HG03139 (cell line): ENCODE measurements at regions not wholly inside any gene's neighbourhood (a gene's known extent, or its start where the extent isn't known, plus 50 kb on each side); places are given as distances from the start of the nearest gene placed in this dataset.

ENCODE experiments used
- ATAC-seq: cut with Tn5 transposase; IDR thresholded peaks from one replicate; pipeline ENCODE4 v1.9.1; 2021; ENCODE audit not compliant: unreplicated experiment

DNA sequence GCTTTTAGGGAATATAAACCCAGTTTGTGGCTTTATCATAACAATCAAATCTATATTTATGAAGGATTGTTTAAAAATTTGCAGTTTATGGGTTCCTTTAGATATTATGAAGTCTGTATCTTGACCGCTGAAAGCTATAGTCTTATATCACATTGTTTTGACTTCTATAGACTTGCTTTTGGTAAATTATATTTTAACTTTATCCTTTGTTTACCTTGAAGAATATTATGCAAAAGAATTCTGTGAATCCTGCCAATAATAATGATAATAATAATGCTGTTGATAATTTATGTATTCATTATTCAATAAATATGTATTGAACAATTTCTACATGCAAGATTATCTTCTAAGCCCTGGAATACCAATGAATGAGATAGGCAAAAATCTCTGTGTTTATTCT lies 101.9 kb upstream of the MTPN start:
- no peak for ATAC-seq

DNA sequence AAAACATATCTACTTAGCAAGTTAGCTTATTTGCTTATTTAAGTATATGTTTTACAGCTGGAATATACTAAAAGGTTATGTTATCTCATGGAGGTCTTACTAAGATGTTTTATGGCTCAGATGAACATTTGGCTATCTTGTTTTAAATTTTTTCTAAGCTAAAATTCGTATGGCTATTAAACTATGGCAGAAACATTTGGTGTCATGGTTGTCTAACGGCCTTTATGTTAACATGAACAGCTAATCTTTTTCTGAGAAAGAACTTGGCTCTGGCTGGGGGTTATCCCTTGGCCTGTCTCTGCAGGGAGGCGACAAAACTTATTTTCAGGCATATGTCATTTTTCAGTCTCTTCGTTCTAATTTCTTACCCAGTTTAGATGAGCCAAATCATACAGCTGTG lies 101.5 kb upstream of the MTPN start:
- no peak for ATAC-seq

DNA sequence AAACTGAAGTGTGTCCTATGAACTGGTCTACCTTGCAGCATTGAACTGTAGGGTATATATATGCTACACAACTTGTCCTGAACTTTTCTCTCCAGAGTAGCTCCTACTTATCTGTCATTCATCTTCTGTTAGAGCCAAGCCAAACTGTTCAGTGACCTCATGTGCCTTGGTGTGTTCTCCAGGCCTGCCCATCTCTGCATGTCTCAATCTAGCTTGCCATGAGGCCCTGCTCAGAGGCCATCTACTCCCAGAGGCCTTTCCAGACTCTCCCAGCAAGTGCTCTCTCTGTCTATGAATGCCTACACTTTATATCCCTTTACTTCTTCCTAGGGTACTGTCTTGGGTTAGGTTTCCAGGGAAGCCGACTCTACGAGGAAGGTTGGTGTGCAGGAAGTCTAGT lies 99.8 kb upstream of the MTPN start:
- ATAC-seq: no peak

DNA sequence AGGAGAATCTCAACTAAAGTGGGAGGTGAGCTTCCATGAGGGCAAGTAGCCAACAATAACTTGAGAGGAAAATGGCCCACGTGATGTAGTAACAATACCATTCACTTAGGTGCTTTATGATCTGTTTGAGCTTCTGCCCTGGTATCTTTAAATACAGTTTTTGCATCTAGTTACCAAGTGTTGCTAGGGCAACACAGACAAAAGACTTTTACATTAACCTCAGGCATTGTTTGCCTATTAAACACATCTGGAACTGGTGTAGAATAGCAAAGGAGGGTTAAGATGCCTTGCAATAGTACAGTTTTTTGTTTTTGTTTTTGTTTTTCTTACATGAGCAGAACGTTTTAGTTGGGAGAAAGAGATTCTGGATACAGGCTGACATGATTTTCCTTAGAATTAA lies 97.7 kb upstream of the MTPN start:
- no peak for ATAC-seq

DNA sequence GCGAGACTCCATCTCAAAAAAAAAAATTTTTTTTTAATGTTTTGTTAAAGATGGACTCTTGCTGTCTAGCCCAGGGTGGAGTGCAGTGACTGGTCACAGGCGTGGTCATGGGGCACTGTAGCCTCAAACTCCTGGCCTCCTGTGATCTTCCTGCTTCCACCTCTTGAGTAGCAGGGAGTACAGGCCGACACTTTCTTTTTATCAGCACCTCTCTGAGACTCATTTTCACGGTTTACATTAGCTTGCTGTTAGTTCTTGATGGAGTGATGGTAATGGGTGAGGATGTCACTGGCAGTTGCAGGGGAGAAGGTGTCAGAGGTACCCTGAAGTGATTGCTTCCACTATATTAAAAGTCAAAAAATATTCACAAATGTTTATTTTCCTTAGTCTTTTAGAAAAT lies 95.3 kb upstream of the MTPN start:
- ATAC-seq: no peak

DNA sequence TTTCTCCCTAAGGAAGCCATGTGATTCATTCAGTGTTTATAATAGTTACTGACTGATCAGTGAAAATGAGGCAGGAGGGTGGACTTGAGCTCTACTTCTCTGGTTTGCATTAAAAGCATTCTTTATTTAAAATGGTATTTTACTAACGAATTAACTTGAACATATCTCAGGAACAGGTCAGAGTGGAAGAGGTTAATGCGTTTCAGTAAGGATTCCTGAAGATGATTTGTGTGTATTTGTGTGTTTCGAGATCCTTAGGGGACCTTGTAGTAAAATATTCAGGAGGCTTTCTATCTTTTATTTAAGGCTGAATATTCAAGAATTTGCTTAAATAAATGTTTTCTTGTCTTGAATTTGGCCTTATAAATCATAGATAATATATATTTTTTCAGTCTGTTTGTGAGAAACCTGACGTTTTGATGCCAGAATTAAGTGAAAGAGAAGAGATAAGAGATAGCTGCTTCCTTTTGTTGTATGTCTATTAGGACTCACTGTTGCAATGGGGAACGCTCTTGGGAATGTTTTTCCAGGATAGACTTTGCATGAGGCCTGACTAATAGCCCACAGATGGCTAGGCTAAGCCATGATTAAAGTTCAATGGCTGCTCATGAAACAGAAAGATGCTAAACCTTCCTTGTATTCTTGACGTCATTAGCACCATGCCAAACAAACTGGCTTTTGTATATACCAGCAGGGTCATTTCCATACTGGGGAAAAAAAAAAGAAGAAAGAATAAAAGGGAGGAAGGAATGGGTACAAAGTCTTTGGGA lies 93.8 kb upstream of the MTPN start:
- no peak for ATAC-seq

DNA sequence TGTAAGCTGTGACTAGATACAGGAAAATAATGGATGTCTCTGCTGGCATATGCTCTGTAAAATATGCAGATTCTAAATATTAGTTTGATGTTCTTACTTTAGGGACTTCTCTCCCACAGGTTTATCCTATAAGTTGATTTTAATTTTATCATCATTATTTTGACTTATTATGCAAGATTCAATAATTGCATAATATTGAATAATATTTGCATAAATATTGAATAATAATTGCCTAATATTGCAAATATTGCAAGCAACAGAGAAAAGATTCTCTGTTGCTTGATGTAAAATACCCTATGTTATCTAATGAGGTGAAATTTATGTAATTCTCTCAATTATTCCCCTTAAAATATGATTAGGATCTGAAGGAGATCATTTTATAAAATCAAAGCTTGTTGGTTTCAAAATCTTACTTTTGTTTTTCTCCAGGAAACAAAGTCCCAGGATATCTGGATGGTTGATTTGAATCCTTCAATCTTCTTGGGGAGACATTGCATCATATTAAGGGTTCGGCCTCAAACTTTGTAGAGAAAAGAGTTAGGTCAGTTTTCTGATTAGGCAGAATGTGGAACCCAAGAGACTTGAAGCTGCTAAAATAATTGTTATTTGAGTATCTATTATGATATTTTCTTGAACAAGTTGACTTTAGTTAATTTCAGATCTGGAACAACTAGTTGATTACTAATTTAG lies 92.8 kb upstream of the MTPN start:
- ATAC-seq: no peak

DNA sequence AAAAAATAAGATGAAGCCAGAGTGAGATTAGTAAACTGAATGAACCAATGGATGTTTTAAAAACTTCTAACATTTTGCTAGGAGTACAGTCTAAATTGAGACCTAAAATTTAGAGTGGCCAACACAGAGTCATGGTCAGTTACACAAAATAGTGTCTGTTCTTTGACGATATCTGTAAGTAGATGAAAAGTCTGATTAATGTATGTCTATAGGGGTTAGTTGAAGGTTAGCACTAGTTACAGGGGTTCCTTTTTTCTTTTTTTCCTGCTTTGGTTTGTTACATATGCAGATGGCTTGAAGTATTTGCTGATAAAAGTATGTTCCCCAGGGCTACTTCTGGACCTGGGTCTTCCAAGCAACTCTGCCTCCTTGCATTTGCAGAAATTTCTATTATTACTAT lies 90.1 kb upstream of the MTPN start:
- no peak for ATAC-seq

DNA sequence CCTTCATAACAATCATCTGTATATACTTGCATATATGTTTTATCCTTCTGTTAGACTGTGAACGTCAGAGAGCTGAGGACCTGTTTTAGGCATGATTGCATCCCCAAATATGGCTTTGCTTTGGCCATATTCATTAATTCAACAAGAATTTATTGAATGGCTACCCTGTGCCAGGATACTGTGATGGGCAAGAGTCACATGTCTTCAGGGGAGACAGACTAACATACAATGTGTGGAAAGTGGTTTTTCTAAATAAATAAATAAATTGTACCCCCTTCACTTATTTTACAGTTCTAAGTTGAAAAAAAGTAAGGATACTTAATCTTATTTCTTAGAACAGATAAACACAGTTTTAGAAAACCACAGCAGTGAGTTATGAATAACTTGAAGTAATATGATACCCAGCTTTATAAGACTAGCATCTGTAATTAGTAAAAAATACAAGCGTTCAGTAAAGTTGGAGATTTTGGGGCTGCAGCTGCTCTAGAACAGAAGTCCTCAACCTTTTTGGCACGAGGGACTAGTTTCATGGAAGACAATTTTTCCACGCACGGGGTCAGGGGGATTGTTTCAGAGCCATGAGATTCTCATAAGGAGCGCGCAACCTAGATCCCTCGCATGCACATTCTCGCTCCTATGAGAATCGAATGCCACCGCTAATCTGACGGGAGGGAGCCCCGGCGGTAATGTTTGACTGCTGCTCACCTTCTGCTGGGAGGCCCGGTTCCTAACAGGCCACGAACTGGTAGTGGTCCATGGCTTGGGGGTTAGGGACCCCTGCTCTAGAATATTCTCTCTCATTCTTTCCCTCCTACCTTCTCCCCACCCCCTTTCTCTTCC lies 89.4 kb upstream of the MTPN start:
- ATAC-seq: no peak

DNA sequence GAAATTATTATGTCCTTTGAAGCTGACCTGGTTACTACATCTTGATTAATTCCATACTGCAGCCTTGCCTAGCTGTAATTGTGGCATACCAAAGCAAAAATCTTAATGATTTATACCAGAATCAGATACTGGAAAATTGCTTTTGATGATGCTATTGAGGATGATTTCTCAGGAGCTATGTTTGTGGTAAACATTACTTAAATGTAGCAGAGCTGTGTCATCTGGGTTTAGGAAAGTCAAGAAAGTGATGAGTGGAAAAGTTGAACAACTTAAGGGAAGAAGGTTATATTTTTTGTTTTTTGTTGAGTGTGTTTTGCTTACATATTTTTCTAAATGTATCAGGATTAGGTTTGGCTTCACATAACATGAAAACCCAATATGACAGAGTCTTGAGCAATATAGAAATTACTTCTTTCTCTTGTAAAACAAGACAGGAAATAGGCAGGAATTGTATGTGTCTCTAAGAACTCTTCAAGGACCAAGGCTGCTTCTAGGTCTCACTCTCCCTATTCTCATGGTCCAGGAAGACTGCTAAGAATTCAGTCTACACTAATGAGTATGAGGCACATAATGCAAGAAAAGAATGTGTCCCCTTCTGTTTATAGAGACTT lies 87.6 kb upstream of the MTPN start:
- ATAC-seq: no peak

DNA sequence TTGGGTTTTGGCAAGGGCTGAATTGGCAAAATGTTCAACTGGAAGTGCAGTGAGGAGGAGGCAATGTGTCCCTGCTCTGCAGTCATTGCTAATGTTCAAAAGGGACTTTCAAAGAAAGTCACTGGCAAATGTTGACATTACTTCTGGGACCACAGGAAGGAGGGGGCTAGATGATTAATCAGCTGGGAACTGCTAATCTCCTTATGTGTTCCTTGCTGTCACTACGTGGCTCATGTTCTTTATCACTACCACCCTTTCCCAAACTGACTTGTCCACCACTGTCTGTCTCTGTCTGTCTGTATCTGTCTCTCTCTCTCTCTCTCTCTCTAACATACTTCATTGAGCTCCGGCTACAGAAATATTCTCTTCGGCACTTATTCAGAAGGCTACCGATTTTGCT lies 86.9 kb upstream of the MTPN start:
- ATAC-seq: no peak

DNA sequence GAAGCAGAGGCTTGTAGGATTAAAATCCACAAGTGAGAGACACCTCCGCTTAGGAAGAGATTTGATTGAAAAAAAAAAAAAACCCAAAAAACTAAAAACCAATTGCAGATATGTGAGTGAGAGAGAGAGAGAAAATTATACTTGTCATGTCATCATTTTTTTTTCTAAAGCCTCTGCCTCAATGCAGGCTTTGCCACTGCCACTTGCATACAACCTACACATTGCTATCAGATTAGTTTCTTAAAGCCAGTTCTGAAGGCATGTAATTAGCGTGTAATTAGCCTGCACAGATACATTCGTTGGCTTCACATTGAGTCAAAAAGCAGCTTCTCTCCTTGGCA lies 86.1 kb upstream of the MTPN start:
- ATAC-seq: no peak

DNA sequence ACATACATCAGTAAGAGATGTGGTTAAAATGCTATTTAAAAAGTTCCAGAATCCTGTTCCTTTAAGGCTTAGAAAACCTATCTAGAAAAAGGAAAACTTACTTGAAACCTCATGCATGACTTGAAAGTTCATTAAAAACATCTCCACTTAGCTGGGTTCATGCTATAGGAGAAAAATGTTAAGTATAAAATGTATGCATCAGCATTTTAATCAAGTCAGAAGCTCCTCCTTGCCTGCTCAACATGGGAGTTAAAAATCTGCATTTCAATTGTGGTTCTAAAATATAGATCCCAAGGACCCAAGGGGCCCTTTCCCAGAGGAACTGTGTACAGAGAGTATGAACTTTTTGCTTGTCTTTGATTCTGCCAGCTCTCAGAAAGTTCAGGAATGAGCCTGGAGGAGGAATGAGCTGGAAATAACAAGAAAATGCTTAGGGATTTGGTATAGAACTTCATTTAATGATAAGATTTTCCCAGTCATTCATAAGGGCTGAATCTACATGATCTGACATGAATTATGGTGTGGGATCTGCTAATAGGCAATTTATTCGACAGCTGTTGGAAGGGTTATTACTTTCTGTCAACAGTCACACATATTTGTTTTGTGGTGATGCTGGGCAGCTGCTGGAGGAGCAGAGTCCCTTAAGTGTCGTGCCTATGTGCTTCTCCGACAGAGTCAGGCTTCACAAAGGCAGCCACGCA lies 85.6 kb upstream of the MTPN start:
- no peak for ATAC-seq

DNA sequence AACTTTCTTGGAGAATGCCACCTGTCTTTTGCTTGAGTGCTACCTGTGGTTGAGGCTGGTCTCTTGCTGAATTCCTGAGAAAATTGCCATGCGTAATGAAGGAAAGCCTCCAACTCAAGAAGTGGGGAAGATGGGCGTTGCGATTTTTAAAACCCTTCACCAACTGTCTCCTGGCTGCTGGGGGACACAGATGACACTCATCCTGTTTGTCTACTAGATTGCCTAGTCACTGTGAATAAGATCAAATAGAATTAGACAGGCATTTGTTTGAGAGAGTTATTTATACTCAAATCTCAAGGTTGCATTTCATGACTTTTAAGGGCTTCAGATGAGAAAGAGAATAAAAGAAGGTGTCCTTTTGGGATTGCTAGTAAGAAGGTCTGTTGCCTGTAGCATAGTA lies 84.3 kb upstream of the MTPN start:
- ATAC-seq: no peak

DNA sequence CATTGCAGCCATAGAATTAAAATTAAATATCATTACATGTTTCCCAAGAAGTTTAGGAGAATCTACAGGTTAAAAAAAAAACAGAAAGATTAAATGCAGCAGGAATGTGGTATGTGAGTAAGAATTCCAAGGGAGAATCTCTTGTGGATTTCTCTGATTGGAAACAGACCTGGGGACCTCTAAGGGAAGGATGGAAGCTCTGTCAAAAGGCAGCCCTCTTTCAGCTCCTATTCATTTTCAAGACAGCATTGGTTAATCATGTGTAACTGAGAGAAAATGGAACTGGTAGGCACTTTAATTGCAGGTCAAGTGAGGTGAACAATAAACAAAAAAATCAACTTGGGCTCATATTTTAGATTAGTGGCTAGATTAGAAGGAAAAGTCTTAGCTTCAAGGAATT lies 81.4 kb upstream of the MTPN start:
- ATAC-seq: no peak

DNA sequence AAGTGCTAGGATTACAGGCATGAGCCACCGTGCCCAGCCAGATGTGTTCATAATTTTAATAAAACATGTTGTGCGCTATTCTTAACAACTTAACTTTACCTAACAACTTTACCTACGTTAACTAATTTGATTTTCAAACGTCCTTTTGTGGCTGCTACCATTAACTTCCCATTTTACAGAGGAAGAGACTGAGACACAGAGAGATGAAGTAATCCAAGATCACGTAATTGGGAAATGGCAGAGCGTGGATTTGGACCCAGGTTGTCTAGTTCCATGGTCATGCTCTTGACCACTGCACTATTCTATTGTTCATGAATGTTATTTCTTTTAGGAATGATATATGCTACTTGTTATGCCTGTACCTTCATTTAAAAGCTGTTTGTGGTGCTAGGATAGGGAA lies 80.3 kb upstream of the MTPN start:
- ATAC-seq: no peak

DNA sequence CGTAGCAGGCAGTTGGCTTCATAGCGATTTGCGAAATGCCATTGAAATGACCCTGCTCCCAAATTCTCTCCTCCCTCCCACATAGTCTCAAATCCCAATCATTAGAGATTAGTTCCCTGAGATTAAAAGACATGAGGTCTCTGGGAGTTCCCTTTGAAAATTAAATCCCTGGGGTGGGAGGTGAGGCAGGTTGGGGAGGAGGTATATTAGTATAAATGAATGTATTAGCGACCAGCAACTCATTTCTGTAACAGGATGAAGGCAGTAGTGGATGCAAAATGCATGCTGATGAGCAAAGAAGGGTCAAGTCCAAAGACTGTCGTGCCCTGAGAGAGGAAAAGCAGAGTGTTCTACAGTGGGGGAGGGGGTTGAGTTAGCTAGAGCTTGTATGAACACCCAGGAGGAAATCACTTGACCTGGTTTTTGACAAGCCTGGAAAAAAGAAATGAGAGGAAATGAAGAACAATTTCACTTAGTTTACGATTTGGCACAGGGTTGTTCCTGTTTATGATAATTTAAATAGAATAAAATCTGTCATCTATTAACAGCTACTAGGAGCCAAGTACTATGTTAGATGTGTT lies 79.6 kb upstream of the MTPN start:
- ATAC-seq: no peak

DNA sequence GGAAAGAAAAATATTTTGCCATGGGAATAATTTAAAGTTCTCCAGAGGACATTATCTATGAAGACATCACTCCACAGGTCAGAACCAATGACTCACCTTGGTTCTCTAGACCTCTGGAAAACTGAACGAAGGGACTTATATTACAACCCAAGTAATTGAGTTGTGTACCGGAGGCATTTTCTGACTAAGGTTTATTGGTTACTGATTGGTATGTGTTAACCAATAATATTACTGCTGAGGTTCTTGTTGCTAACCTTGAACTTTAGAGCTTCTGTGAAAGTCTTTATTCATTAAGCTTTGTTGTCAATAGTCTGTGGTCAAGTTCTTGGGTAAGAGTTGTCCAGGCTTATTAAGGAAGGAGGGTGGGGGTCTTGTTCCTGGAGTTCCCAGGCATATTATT lies 78.1 kb upstream of the MTPN start:
- no peak for ATAC-seq

DNA sequence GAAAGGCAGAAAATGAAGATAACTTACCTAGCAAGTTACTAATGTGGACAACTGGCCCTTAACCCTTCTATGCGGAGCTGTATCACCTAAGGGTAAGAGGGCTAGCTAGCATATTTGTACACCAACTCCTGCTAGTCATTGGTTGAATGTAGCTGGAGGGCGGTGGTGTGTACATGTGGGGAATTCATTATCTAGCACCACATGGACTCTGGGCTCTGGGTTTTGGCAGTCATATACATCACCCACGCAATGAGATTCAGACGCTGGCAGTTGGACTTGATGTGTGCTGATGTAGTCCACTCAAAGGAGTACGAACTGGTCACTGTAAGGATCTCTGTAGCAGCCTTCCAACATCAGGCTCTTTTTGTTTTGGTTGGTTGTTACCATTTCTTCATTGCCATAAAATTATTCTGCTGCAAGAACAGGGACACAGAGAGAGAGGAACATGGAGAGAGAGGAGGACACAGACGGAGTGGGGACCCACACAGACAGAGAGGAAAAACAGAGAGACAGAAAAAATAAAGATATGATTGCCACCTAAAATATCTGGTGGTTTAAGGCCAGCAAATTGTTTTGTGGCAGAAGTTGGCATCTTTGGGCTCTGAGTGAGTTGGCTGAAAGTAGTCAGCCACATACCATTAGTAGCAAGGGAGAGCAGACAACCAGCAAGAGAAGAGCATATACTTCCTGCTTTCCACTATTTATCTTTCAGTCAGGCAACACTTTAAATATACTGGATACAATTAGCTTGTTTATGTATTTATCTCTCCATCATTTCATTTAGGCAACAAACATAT lies 76.7 kb upstream of the MTPN start:
- no peak for ATAC-seq
